ENCODE measurements at regions not wholly inside any gene's neighbourhood (a gene's known extent, or its start where the extent isn't known, plus 50 kb on each side); places are given as distances from the start of the nearest gene placed in this dataset.

DNA sequence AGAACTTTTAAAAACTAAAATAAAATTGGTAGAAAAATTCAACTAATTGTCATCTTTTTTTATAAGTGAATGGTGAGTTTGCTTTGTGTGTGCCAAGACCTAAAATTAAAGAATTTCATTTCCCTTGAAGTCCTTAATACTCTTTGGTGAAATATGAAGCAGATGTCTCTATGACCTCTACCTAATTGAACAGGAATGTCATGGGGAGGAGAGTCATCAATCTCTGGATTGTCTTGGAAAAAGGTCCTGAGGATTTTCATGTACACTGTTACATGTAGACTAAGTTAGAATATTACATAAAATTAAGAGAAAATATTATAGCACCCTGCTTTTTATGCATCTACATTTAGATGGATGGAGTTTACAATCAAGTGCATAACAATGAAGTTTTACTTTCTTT is 177.9 kb upstream of the LRP1B start:
- Histone ChIP-seq H3K36me3 (no peaks in the 10 kb centered on the region), H3K4me3 (no peak overlapping the region)
- no peak for TF ChIP-seq POLR2A (IDR thresholded peaks at IDR 0.05)
- no peak for TF ChIP-seq EP300 (IDR thresholded peaks at IDR 0.05)
- no peak for TF ChIP-seq POLR2AphosphoS5 (IDR thresholded peaks at IDR 0.05)
- TF ChIP-seq, protein P1, sequence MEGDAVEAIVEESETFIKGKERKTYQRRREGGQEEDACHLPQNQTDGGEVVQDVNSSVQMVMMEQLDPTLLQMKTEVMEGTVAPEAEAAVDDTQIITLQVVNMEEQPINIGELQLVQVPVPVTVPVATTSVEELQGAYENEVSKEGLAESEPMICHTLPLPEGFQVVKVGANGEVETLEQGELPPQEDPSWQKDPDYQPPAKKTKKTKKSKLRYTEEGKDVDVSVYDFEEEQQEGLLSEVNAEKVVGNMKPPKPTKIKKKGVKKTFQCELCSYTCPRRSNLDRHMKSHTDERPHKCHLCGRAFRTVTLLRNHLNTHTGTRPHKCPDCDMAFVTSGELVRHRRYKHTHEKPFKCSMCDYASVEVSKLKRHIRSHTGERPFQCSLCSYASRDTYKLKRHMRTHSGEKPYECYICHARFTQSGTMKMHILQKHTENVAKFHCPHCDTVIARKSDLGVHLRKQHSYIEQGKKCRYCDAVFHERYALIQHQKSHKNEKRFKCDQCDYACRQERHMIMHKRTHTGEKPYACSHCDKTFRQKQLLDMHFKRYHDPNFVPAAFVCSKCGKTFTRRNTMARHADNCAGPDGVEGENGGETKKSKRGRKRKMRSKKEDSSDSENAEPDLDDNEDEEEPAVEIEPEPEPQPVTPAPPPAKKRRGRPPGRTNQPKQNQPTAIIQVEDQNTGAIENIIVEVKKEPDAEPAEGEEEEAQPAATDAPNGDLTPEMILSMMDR (IDR thresholded peaks at IDR 0.05), result no peak

DNA sequence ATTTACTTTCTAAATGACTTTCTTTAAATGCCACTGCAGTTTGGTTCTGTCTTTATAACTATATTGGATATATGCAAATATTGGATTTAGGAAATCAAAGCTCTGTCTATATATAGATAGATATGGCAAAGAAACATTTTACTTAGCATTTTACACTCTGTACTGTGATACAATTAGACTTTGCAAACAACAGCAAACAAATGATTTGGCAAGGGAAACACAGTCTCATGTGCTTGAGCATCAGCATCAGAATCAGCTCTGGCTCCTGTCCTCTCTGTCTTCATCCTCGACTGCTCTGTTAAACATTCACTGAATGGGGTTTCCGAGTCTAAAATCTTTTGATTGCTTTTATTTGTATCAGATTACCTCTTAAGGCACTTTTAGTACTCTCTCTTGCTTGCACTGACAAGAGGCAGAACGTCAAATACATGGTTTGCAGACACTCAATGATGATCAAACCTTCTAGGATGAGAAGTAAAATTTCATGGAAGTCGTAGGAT is 176.8 kb upstream of the LRP1B start:
- TF ChIP-seq POLR2AphosphoS5 (IDR thresholded peaks at IDR 0.05) (no peak), EP300 (IDR thresholded peaks at IDR 0.05) (no peak), POLR2A (IDR thresholded peaks at IDR 0.05) (no peak)
- TF ChIP-seq, protein P1 (IDR thresholded peaks at IDR 0.05), result no peak
- Histone ChIP-seq H3K9me3 (peaks cover 7% of the 10 kb centered on the region), H3K4me3 (no peak overlapping the region), H3K27me3 (no peaks in the 10 kb centered on the region), H3K36me3 (no peaks in the 10 kb centered on the region), H3K4me1 (no peaks in the 10 kb centered on the region), H3K27ac (no peak overlapping the region)
- DNase-seq (ENCODE audit: low spot score in 2 of 2), result no peak
- 59% methylated on average over 4 of the region's 4 CpGs for WGBS

More for the DNA sequence above, 177.9 kb upstream of the LRP1B start:
- Histone ChIP-seq H3K27me3 (no peaks in the 10 kb centered on the region), H3K27ac (no peak overlapping the region), H3K4me1 (no peaks in the 10 kb centered on the region), H3K9me3 (peaks cover 7% of the 10 kb centered on the region)
- DNase-seq (ENCODE audit: low spot score in 2 of 2), result no peak

DNA sequence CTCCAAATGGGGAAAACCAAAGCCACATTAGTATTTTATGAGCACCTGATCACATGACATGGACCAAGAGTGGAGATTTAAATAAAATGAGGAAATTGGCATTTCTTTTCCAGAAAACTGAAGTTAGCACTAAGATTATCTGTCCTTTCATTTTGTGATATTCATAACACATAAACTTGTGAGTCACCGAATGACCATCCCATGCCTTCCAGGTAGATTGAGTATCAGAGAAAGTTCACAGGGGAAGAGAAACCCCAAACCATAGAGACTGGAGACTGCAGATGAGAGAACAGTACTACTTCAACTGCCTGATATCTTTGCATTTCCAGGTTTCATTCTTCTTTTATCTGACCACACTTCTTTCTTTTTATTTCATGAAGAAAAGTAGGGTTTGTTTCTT is 176.3 kb upstream of the LRP1B start:
- Histone ChIP-seq H3K27ac (no peak overlapping the region), H3K9me3 (peaks cover 7% of the 10 kb centered on the region), H3K4me3 (no peak overlapping the region), H3K27me3 (no peaks in the 10 kb centered on the region), H3K4me1 (no peaks in the 10 kb centered on the region), H3K36me3 (no peaks in the 10 kb centered on the region)
- TF ChIP-seq, protein P1 (IDR thresholded peaks at IDR 0.05), result no peak
- TF ChIP-seq POLR2A (IDR thresholded peaks at IDR 0.05), result no peak
- no peak for DNase-seq (ENCODE audit: low spot score in 2 of 2)
- 81% methylated on average over 1 of the region's 1 CpG for WGBS

GRCh38 chr2:142306131-142306530 is 175.3 kb upstream of the LRP1B start:
- Histone ChIP-seq H3K27me3 (no peaks in the 10 kb centered on the region), H3K36me3 (no peaks in the 10 kb centered on the region), H3K4me1 (no peaks in the 10 kb centered on the region), H3K27ac (no peak overlapping the region), H3K9me3 (peaks cover 7% of the 10 kb centered on the region), H3K4me3 (no peak overlapping the region)
- no peak for TF ChIP-seq EP300 (IDR thresholded peaks at IDR 0.05)
- TF ChIP-seq, protein P1 (IDR thresholded peaks at IDR 0.05), result no peak
- TF ChIP-seq POLR2A (IDR thresholded peaks at IDR 0.05), result no peak
- no peak for TF ChIP-seq POLR2AphosphoS5 (IDR thresholded peaks at IDR 0.05)
- no peak for DNase-seq (ENCODE audit: low spot score in 2 of 2)

- no peak for DNase-seq (ENCODE audit: low spot score in 2 of 2)
- Histone ChIP-seq H3K27me3 (no peaks in the 10 kb centered on the region), H3K27ac (no peak overlapping the region), H3K4me1 (no peaks in the 10 kb centered on the region), H3K9me3 (no peaks in the 10 kb centered on the region), H3K4me3 (no peak overlapping the region), H3K36me3 (no peaks in the 10 kb centered on the region)
- no peak for TF ChIP-seq EP300 (IDR thresholded peaks at IDR 0.05)
- TF ChIP-seq POLR2AphosphoS5 (IDR thresholded peaks at IDR 0.05), result no peak
- TF ChIP-seq, protein P1 (IDR thresholded peaks at IDR 0.05), result no peak
- no peak for TF ChIP-seq POLR2A (IDR thresholded peaks at IDR 0.05)
Observed at GRCh38 chr2:142300517-142300916, 169.7 kb upstream of the LRP1B start.
